ENCODE measurements at regions not wholly inside any gene's neighbourhood (a gene's known extent, or its start where the extent isn't known, plus 50 kb on each side); places are given as distances from the start of the nearest gene placed in this dataset.

DNA sequence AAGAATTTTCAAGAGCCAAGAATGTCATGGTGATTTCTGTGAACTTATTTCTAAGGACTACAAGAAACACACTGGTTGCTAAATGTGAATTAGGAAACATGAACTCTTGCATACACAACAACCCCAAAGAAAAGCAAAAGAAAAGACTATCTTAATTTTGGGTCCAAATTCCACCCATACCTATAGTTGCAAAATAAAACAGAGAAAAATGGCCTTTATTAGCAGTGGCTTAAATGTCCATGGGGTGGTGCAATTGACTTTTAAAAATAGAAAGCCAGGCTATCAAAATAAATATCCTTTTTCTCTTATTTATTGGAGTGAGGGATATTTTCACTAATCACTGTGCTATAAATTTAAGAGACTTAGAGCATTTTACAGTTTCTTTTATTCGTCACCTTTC lies 80.9 kb upstream of the DPYD start:
- Histone ChIP-seq H3K4me1 (ENCODE audit: control extremely low read depth in 1 of 4, control insufficient read depth in 4 of 4, insufficient read depth in 4 of 4, low read length in 3 of 4) (no peaks in the 10 kb centered on the region), H3K9me3 (ENCODE audit: control extremely low read depth in 1 of 5, control insufficient read depth in 4 of 5, insufficient read depth in 2 of 5, low read depth in 1 of 5, low read length in 4 of 5) (no peaks in the 10 kb centered on the region), H3K36me3 (ENCODE audit: control insufficient read depth in 4 of 4, insufficient read depth in 4 of 4, low read length in 3 of 4) (no peaks in the 10 kb centered on the region), H3K27ac (ENCODE audit: insufficient read depth in 1 of 2, low read depth in 1 of 2, low read length in 2 of 2, poor library complexity in 1 of 2, severe bottlenecking in 2 of 2) (no peak overlapping the region), H3K27me3 (replicated peaks in 2 of 5; ENCODE audit: control insufficient read depth in 4 of 5, insufficient read depth in 5 of 5, low read length in 4 of 5) (no peaks in the 10 kb centered on the region), H3K4me3 (ENCODE audit: control insufficient read depth in 1 of 7, extremely low read depth in 1 of 7, insufficient read depth in 4 of 7, low read depth in 2 of 7, low read length in 6 of 7) (no peak overlapping the region)
- ChIA-PET CTCF (no interaction called here), POLR2A (no interaction called here)
- WGBS (ENCODE audit: insufficient coverage): no CpG with 5 or more reads among the region's 1 CpG
- DNase-seq: peak; percentile 14 to 20 (median 17)

- Histone ChIP-seq H3K36me3 (ENCODE audit: control insufficient read depth in 4 of 4, insufficient read depth in 4 of 4, low read length in 3 of 4) (no peaks in the 10 kb centered on the region), H3K4me3 (ENCODE audit: control insufficient read depth in 1 of 7, extremely low read depth in 1 of 7, insufficient read depth in 4 of 7, low read depth in 2 of 7, low read length in 6 of 7) (no peak overlapping the region), H3K27ac (ENCODE audit: insufficient read depth in 1 of 2, low read depth in 1 of 2, low read length in 2 of 2, poor library complexity in 1 of 2, severe bottlenecking in 2 of 2) (no peak overlapping the region), H3K27me3 (replicated peaks in 2 of 5; ENCODE audit: control insufficient read depth in 4 of 5, insufficient read depth in 5 of 5, low read length in 4 of 5) (no peaks in the 10 kb centered on the region), H3K4me1 (ENCODE audit: control extremely low read depth in 1 of 4, control insufficient read depth in 4 of 4, insufficient read depth in 4 of 4, low read length in 3 of 4) (no peaks in the 10 kb centered on the region), H3K9me3 (ENCODE audit: control extremely low read depth in 1 of 5, control insufficient read depth in 4 of 5, insufficient read depth in 2 of 5, low read depth in 1 of 5, low read length in 4 of 5) (no peaks in the 10 kb centered on the region)
- WGBS (ENCODE audit: insufficient coverage): 100% methylated on average over 1 of the region's 1 CpG
- CTCF ChIA-PET: interaction anchor here (0.6 to 1.5 kb wide), 3 partner anchors 9 to 18 kb away, joined by 3 read pairs; no protein-coding TSS in a partner anchor
- POLR2A ChIA-PET: no interaction called here
- DNase-seq: no peak
These were observed 78.5 kb upstream of the DPYD start for GRCh38 chr1:97999320-97999719.

DNA sequence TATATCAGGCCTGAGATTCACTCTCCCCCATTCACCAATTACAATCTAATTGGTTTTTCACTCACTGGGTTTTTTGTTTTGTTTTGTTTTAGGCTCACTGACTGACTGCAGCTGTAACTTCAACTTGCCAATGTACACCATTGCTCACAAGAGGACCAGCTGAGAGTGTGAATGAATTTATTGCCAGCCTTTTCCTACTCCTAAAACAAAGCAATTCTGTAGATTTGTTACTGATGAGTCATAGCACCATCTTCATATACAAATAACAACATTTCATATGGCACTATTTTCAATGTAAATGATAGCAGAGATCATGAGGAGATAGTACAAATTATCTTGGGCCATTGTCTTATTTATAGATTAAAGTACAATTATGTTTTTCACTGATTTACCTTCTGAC lies 76.0 kb upstream of the DPYD start:
- no peak overlapping the region for H3K4me3 ChIP-seq (ENCODE audit: control insufficient read depth in 1 of 7, extremely low read depth in 1 of 7, insufficient read depth in 4 of 7, low read depth in 2 of 7, low read length in 6 of 7)
- CTCF ChIA-PET: interaction anchor here (1.0 kb wide), 1 partner anchor 12 kb away, joined by 3 read pairs; no protein-coding TSS in a partner anchor
- H3K9me3 ChIP-seq (ENCODE audit: control extremely low read depth in 1 of 5, control insufficient read depth in 4 of 5, insufficient read depth in 2 of 5, low read depth in 1 of 5, low read length in 4 of 5): no peaks in the 10 kb centered on the region
- POLR2A ChIA-PET: no interaction called here
- H3K36me3 ChIP-seq (ENCODE audit: control insufficient read depth in 4 of 4, insufficient read depth in 4 of 4, low read length in 3 of 4): no peaks in the 10 kb centered on the region
- no peak overlapping the region for H3K27ac ChIP-seq (ENCODE audit: insufficient read depth in 1 of 2, low read depth in 1 of 2, low read length in 2 of 2, poor library complexity in 1 of 2, severe bottlenecking in 2 of 2)
- H3K4me1 ChIP-seq (ENCODE audit: control extremely low read depth in 1 of 4, control insufficient read depth in 4 of 4, insufficient read depth in 4 of 4, low read length in 3 of 4): no peaks in the 10 kb centered on the region
- no peaks in the 10 kb centered on the region for H3K27me3 ChIP-seq (replicated peaks in 2 of 5; ENCODE audit: control insufficient read depth in 4 of 5, insufficient read depth in 5 of 5, low read length in 4 of 5)
- no peak for DNase-seq

DNA sequence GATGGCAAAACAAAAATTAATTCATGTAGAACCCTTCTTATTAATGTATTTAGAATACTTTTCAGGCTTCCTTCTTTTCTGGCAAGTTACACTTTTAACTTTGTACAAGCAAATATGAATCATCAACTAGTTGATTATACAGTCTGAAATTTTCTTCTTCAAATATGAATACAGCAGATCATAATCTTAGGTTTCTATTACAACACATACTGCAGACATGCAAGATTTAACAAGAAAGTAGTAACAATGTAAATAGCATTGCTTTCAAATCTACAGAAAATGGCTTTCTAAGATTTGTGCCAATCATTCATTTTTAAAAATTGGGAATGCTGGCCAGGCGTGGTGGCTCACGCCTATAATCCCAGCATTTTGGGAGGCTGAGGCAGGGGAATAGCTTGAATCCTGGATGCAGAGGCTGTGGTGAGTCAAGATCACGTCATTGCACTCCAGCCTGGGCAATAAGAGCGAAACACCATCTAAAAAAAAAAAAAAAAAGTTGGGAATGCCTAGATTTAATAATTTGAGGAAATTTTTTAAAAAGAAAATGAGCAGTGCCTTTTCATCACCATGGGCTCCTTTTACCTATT lies 68.4 kb upstream of the DPYD start:
- Histone ChIP-seq H3K4me1 (ENCODE audit: control extremely low read depth in 1 of 4, control insufficient read depth in 4 of 4, insufficient read depth in 4 of 4, low read length in 3 of 4) (no peaks in the 10 kb centered on the region), H3K36me3 (ENCODE audit: control insufficient read depth in 4 of 4, insufficient read depth in 4 of 4, low read length in 3 of 4) (no peaks in the 10 kb centered on the region), H3K27ac (ENCODE audit: insufficient read depth in 1 of 2, low read depth in 1 of 2, low read length in 2 of 2, poor library complexity in 1 of 2, severe bottlenecking in 2 of 2) (no peak overlapping the region), H3K4me3 (ENCODE audit: control insufficient read depth in 1 of 7, extremely low read depth in 1 of 7, insufficient read depth in 4 of 7, low read depth in 2 of 7, low read length in 6 of 7) (no peak overlapping the region), H3K27me3 (replicated peaks in 2 of 5; ENCODE audit: control insufficient read depth in 4 of 5, insufficient read depth in 5 of 5, low read length in 4 of 5) (no peaks in the 10 kb centered on the region), H3K9me3 (ENCODE audit: control extremely low read depth in 1 of 5, control insufficient read depth in 4 of 5, insufficient read depth in 2 of 5, low read depth in 1 of 5, low read length in 4 of 5) (no peaks in the 10 kb centered on the region)
- WGBS (ENCODE audit: insufficient coverage): 93% methylated on average over 3 of the region's 4 CpGs
- ChIA-PET POLR2A (no interaction called here), CTCF (no interaction called here)
- no peak for DNase-seq

- H3K4me3 ChIP-seq (ENCODE audit: control insufficient read depth in 1 of 7, extremely low read depth in 1 of 7, insufficient read depth in 4 of 7, low read depth in 2 of 7, low read length in 6 of 7): no peak overlapping the region
- H3K36me3 ChIP-seq (ENCODE audit: control insufficient read depth in 4 of 4, insufficient read depth in 4 of 4, low read length in 3 of 4): no peaks in the 10 kb centered on the region
- no peak overlapping the region for H3K27ac ChIP-seq (ENCODE audit: insufficient read depth in 1 of 2, low read depth in 1 of 2, low read length in 2 of 2, poor library complexity in 1 of 2, severe bottlenecking in 2 of 2)
- ChIA-PET CTCF (no interaction called here), POLR2A (no interaction called here)
- peaks cover 0 to 2% (median 0%) of the 10 kb centered on the region in 5 experiments for H3K27me3 ChIP-seq (replicated peaks in 2 of 5; ENCODE audit: control insufficient read depth in 4 of 5, insufficient read depth in 5 of 5, low read length in 4 of 5)
- H3K4me1 ChIP-seq (ENCODE audit: control extremely low read depth in 1 of 4, control insufficient read depth in 4 of 4, insufficient read depth in 4 of 4, low read length in 3 of 4): no peaks in the 10 kb centered on the region
- H3K9me3 ChIP-seq (ENCODE audit: control extremely low read depth in 1 of 5, control insufficient read depth in 4 of 5, insufficient read depth in 2 of 5, low read depth in 1 of 5, low read length in 4 of 5): no peaks in the 10 kb centered on the region
- 57% methylated on average over 2 of the region's 15 CpGs for WGBS (ENCODE audit: insufficient coverage)
- no peak for DNase-seq
These were observed 65.5 kb upstream of the DPYD start for GRCh38 chr1:97986041-97987005.

DNA sequence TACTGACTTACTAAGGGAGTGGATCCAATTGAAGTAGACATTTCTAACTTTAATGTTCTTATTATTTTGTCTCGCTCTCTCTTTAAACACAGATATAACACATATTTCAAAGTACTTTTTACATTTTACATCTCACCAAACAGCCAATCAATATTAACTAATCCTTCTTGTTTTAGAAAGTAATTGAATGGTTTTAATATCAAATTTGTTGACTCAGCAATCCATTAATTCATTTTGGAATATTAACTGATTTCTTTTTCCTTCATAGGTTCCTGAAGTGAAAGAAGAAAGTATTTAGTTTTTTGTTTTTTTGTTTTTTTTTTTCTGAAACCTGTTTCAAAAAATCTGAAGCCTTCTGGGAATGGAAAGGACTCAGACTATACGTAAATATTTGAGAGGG lies 62.3 kb upstream of the DPYD start:
- Histone ChIP-seq H3K4me3 (ENCODE audit: control insufficient read depth in 1 of 7, extremely low read depth in 1 of 7, insufficient read depth in 4 of 7, low read depth in 2 of 7, low read length in 6 of 7) (no peak overlapping the region), H3K36me3 (ENCODE audit: control insufficient read depth in 4 of 4, insufficient read depth in 4 of 4, low read length in 3 of 4) (no peaks in the 10 kb centered on the region), H3K27me3 (replicated peaks in 2 of 5; ENCODE audit: control insufficient read depth in 4 of 5, insufficient read depth in 5 of 5, low read length in 4 of 5) (peaks cover 0 to 2% (median 0%) of the 10 kb centered on the region in 5 experiments), H3K9me3 (ENCODE audit: control extremely low read depth in 1 of 5, control insufficient read depth in 4 of 5, insufficient read depth in 2 of 5, low read depth in 1 of 5, low read length in 4 of 5) (no peaks in the 10 kb centered on the region), H3K4me1 (ENCODE audit: control extremely low read depth in 1 of 4, control insufficient read depth in 4 of 4, insufficient read depth in 4 of 4, low read length in 3 of 4) (no peaks in the 10 kb centered on the region), H3K27ac (ENCODE audit: insufficient read depth in 1 of 2, low read depth in 1 of 2, low read length in 2 of 2, poor library complexity in 1 of 2, severe bottlenecking in 2 of 2) (no peak overlapping the region)
- no peak for DNase-seq
- CTCF ChIA-PET: no interaction called here
- WGBS (ENCODE audit: insufficient coverage): 100% methylated on average over 1 of the region's 2 CpGs
- POLR2A ChIA-PET: no interaction called here

DNA sequence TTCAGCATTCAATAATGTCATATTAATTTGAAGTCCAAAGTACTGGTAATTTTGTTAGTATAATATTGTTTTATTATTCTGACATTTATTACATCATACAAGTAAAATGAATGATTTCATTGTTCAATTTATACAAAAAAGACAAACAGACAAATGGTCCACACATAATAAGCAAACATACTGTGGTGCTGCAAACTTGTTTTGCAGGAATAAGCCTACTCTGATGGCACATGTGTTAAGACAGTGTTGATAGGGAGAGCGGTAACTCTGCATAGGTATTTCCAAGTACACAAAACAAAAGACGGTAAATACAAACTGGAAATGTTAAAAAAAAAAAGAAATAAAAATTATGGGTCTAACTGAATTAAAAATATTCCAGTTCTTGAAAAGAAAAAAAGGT lies 59.7 kb upstream of the DPYD start:
- 100% methylated on average over 1 of the region's 2 CpGs for whole genome bisulfite sequencing (ENCODE audit: insufficient coverage)
- DNase-seq: no peak
- Histone ChIP-seq H3K4me3 (ENCODE audit: control insufficient read depth in 1 of 7, extremely low read depth in 1 of 7, insufficient read depth in 4 of 7, low read depth in 2 of 7, low read length in 6 of 7) (no peak overlapping the region), H3K9me3 (ENCODE audit: control extremely low read depth in 1 of 5, control insufficient read depth in 4 of 5, insufficient read depth in 2 of 5, low read depth in 1 of 5, low read length in 4 of 5) (no peaks in the 10 kb centered on the region), H3K4me1 (ENCODE audit: control extremely low read depth in 1 of 4, control insufficient read depth in 4 of 4, insufficient read depth in 4 of 4, low read length in 3 of 4) (no peaks in the 10 kb centered on the region), H3K27me3 (replicated peaks in 2 of 5; ENCODE audit: control insufficient read depth in 4 of 5, insufficient read depth in 5 of 5, low read length in 4 of 5) (peaks cover 0 to 2% (median 0%) of the 10 kb centered on the region in 5 experiments), H3K27ac (ENCODE audit: insufficient read depth in 1 of 2, low read depth in 1 of 2, low read length in 2 of 2, poor library complexity in 1 of 2, severe bottlenecking in 2 of 2) (no peak overlapping the region), H3K36me3 (ENCODE audit: control insufficient read depth in 4 of 4, insufficient read depth in 4 of 4, low read length in 3 of 4) (no peaks in the 10 kb centered on the region)
- ChIA-PET CTCF (no interaction called here), POLR2A (no interaction called here)

All from common myeloid progenitor, CD34-positive (primary cell).